OCI-M2 (cell line): ENCODE measurements at regions not wholly inside any gene's neighbourhood (a gene's known extent, or its start where the extent isn't known, plus 50 kb on each side); places are given as distances from the start of the nearest gene placed in this dataset.

Source experiments
- DNase-seq: peaks from one replicate; lab custom pipeline; 2025; ENCODE audit not compliant: unreplicated experiment; lab: John Stamatoyannopoulos, UW

- DNase-seq = no peak
These were observed 99.8 kb downstream of the TES start for GRCh38 chr7:116310141-116310540.

GRCh38 chr7:116311259-116311658 is 100.9 kb downstream of the TES start:
- DNase-seq = no peak

- DNase-seq = no peak
These were observed 101.6 kb downstream of the TES start for GRCh38 chr7:116311816-116312471.

- no peak for DNase-seq
These were observed 105.0 kb downstream of the TES start for GRCh38 chr7:116315293-116315692.

- no peak for DNase-seq
These were observed 105.5 kb downstream of the TES start for GRCh38 chr7:116315803-116316202.

GRCh38 chr7:116316838-116317628 is 106.7 kb downstream of the TES start:
- DNase-seq = no peak

GRCh38 chr7:116317907-116318306 is 107.6 kb downstream of the TES start:
- DNase-seq = no peak

GRCh38 chr7:116322541-116322940 is 112.2 kb downstream of the TES start:
- no peak for DNase-seq

- DNase-seq = no peak
These were observed 114.2 kb downstream of the TES start for GRCh38 chr7:116324582-116324981.

- no peak for DNase-seq
These were observed 115.2 kb downstream of the TES start for GRCh38 chr7:116325517-116325916.

- DNase-seq = no peak
These were observed 116.8 kb downstream of the TES start for GRCh38 chr7:116327135-116327534.

GRCh38 chr7:116327752-116328151 is 117.4 kb downstream of the TES start:
- DNase-seq = no peak

- DNase-seq = no peak
These were observed 117.8 kb downstream of the TES start for GRCh38 chr7:116328161-116328560.

GRCh38 chr7:116329686-116330503 is 119.6 kb downstream of the TES start:
- DNase-seq = no peak

GRCh38 chr7:116331020-116331419 is 120.7 kb downstream of the TES start:
- DNase-seq = no peak

- DNase-seq = no peak
These were observed 122.4 kb downstream of the TES start for GRCh38 chr7:116332766-116333165.

GRCh38 chr7:116334555-116334954 is 124.2 kb downstream of the TES start:
- DNase-seq = no peak

GRCh38 chr7:116337018-116337417 is 126.7 kb downstream of the TES start:
- no peak for DNase-seq

GRCh38 chr7:116337800-116338199 is 127.5 kb downstream of the TES start:
- DNase-seq = no peak

- no peak for DNase-seq
These were observed 129.2 kb downstream of the TES start for GRCh38 chr7:116339564-116339963.

GRCh38 chr7:116340201-116340847 is 130.0 kb downstream of the TES start:
- no peak for DNase-seq
